HAP-1 (cell line): ENCODE measurements at regions not wholly inside any gene's neighbourhood (a gene's known extent, or its start where the extent isn't known, plus 50 kb on each side); places are given as distances from the start of the nearest gene placed in this dataset.

ENCODE experiments used
- DNase-seq, 2 experiments: peaks; one replicate each; pipeline ENCODE4 v3.0.0-alpha.2; 2016 to 2020; ENCODE audit warnings: low spot score in 2 of 2
- H3K27me3 ChIP-seq: fragments of 250-450 bp; sonication (Bioruptor Pico); 2 replicates; pipeline ENCODE4 v1.5.1; 2020; ENCODE audit warnings: low read depth, mild to moderate bottlenecking, moderate library complexity
- H3K36me3 ChIP-seq: fragments of 250-450 bp; sonication (Bioruptor Pico); replicated peaks from 2 replicates; pipeline ENCODE4 v1.5.1; 2020; ENCODE audit warnings: mild to moderate bottlenecking
- H3K4me1 ChIP-seq: fragments of 250-450 bp; sonication (Bioruptor Pico); 2 replicates; pipeline ENCODE4 v1.5.1; 2020; ENCODE audit warnings: mild to moderate bottlenecking
- H3K4me3 ChIP-seq: fragments of 250-450 bp; sonication (Bioruptor Pico); 2 replicates; pipeline ENCODE4 v1.5.1; 2020; ENCODE audit warnings: mild to moderate bottlenecking, moderate library complexity
- H3K9me3 ChIP-seq: fragments of 250-450 bp; sonication (Bioruptor Pico); 2 replicates; pipeline ENCODE4 v1.5.1; 2020; ENCODE audit warnings: mild to moderate bottlenecking, moderate library complexity
- in situ Hi-C: fragments of 300-500 bp; cut with MboI; formaldehyde crosslinking; loops from 3 replicates; pipeline ENCODE4 v1.14.3; 2020; ENCODE audit warnings: low sequenced_read_pairs, inconsistent platforms, mixed read lengths

- in situ Hi-C loops = loop anchor here (10.0 kb wide), 1 partner anchor 589 kb away; no protein-coding TSS in a partner anchor
- Histone ChIP-seq H3K9me3 (no peaks in the 10 kb centered on the region), H3K4me1 (no peaks in the 10 kb centered on the region), H3K4me3 (no peak overlapping the region), H3K36me3 (no peaks in the 10 kb centered on the region), H3K27me3 (no peaks in the 10 kb centered on the region)
- DNase-seq = no peak
These were observed 621.7 kb upstream of the NUDT12 start for GRCh38 chr5:104184264-104184663.

GRCh38 chr5:104178829-104179456 lies 616.4 kb upstream of the NUDT12 start:
- DNase-seq = peak; percentile 80 to 81
- peaks cover 23% of the 10 kb centered on the region for H3K4me1 ChIP-seq
- in situ Hi-C loops = loop anchor here (10.0 kb wide), 1 partner anchor 364 kb away; no protein-coding TSS in a partner anchor
- no peaks in the 10 kb centered on the region for H3K27me3 ChIP-seq
- no peaks in the 10 kb centered on the region for H3K9me3 ChIP-seq
- H3K36me3 ChIP-seq = no peaks in the 10 kb centered on the region
- no peak overlapping the region for H3K4me3 ChIP-seq

GRCh38 chr5:104178066-104178465 lies 615.5 kb upstream of the NUDT12 start:
- peaks cover 23% of the 10 kb centered on the region for H3K4me1 ChIP-seq
- in situ Hi-C loops = loop anchor here (10.0 kb wide), 1 partner anchor 363 kb away; no protein-coding TSS in a partner anchor
- H3K4me3 ChIP-seq = no peak overlapping the region
- H3K9me3 ChIP-seq = no peaks in the 10 kb centered on the region
- no peaks in the 10 kb centered on the region for H3K36me3 ChIP-seq
- no peaks in the 10 kb centered on the region for H3K27me3 ChIP-seq
- DNase-seq = no peak

GRCh38 chr5:104177651-104178050 lies 615.1 kb upstream of the NUDT12 start:
- no peaks in the 10 kb centered on the region for H3K9me3 ChIP-seq
- H3K4me3 ChIP-seq = no peak overlapping the region
- in situ Hi-C loops = loop anchor here (10.0 kb wide), 1 partner anchor 363 kb away; no protein-coding TSS in a partner anchor
- H3K27me3 ChIP-seq = no peaks in the 10 kb centered on the region
- peak; percentile 58 to 94 for DNase-seq
- H3K4me1 ChIP-seq = peaks cover 23% of the 10 kb centered on the region
- no peaks in the 10 kb centered on the region for H3K36me3 ChIP-seq

- no peaks in the 10 kb centered on the region for H3K36me3 ChIP-seq
- no peak overlapping the region for H3K4me3 ChIP-seq
- H3K27me3 ChIP-seq = no peaks in the 10 kb centered on the region
- peaks cover 13% of the 10 kb centered on the region for H3K4me1 ChIP-seq
- in situ Hi-C loops = loop anchor here (10.0 kb wide), 1 partner anchor 358 kb away; no protein-coding TSS in a partner anchor
- H3K9me3 ChIP-seq = no peaks in the 10 kb centered on the region
- no peak for DNase-seq
These were observed 610.4 kb upstream of the NUDT12 start for GRCh38 chr5:104172976-104173375.

GRCh38 chr5:104171958-104172690 lies 609.5 kb upstream of the NUDT12 start:
- H3K27me3 ChIP-seq = no peaks in the 10 kb centered on the region
- peaks cover 6% of the 10 kb centered on the region for H3K4me1 ChIP-seq
- H3K36me3 ChIP-seq = no peaks in the 10 kb centered on the region
- H3K4me3 ChIP-seq = no peak overlapping the region
- no peak for DNase-seq
- H3K9me3 ChIP-seq = no peaks in the 10 kb centered on the region
- in situ Hi-C loops = loop anchor here (10.0 kb wide), 1 partner anchor 357 kb away; no protein-coding TSS in a partner anchor

GRCh38 chr5:104170926-104171325 lies 608.3 kb upstream of the NUDT12 start:
- no peak overlapping the region for H3K4me3 ChIP-seq
- H3K27me3 ChIP-seq = no peaks in the 10 kb centered on the region
- DNase-seq = no peak
- H3K4me1 ChIP-seq = no peaks in the 10 kb centered on the region
- in situ Hi-C loops = loop anchor here (10.0 kb wide), 1 partner anchor 356 kb away; no protein-coding TSS in a partner anchor
- H3K9me3 ChIP-seq = no peaks in the 10 kb centered on the region
- H3K36me3 ChIP-seq = no peaks in the 10 kb centered on the region

GRCh38 chr5:104146652-104147051 lies 584.1 kb upstream of the NUDT12 start:
- in situ Hi-C loops = no loop called here
- peaks cover 12% of the 10 kb centered on the region for H3K4me1 ChIP-seq
- H3K27me3 ChIP-seq = no peaks in the 10 kb centered on the region
- no peaks in the 10 kb centered on the region for H3K9me3 ChIP-seq
- no peak overlapping the region for H3K4me3 ChIP-seq
- no peaks in the 10 kb centered on the region for H3K36me3 ChIP-seq
- DNase-seq = peak in 1 of 2 experiments; percentile 36

GRCh38 chr5:104139840-104140239 lies 577.3 kb upstream of the NUDT12 start:
- no peak overlapping the region for H3K4me3 ChIP-seq
- in situ Hi-C loops = no loop called here

GRCh38 chr5:104130320-104130719 lies 567.7 kb upstream of the NUDT12 start:
- no peaks in the 10 kb centered on the region for H3K27me3 ChIP-seq
- H3K9me3 ChIP-seq = no peaks in the 10 kb centered on the region
- in situ Hi-C loops = no loop called here
- H3K4me1 ChIP-seq = no peaks in the 10 kb centered on the region
- no peak overlapping the region for H3K4me3 ChIP-seq
- H3K36me3 ChIP-seq = no peaks in the 10 kb centered on the region
- no peak for DNase-seq

More at GRCh38 chr5:104139840-104140239, 577.3 kb upstream of the NUDT12 start:
- H3K36me3 ChIP-seq = no peaks in the 10 kb centered on the region
- H3K27me3 ChIP-seq = no peaks in the 10 kb centered on the region
- DNase-seq = no peak
- H3K9me3 ChIP-seq = no peaks in the 10 kb centered on the region
- no peaks in the 10 kb centered on the region; the same call in 1 of the 2 replicates for H3K4me1 ChIP-seq

- Histone ChIP-seq H3K4me3 (no peak overlapping the region), H3K27me3 (no peaks in the 10 kb centered on the region), H3K4me1 (no peaks in the 10 kb centered on the region), H3K36me3 (no peaks in the 10 kb centered on the region), H3K9me3 (no peaks in the 10 kb centered on the region)
- DNase-seq = no peak
- in situ Hi-C loops = no loop called here
These were observed 565.8 kb upstream of the NUDT12 start for GRCh38 chr5:104128348-104128747.

- in situ Hi-C loops = no loop called here
- Histone ChIP-seq H3K36me3 (no peaks in the 10 kb centered on the region), H3K4me3 (no peak overlapping the region), H3K4me1 (no peaks in the 10 kb centered on the region), H3K9me3 (no peaks in the 10 kb centered on the region), H3K27me3 (no peaks in the 10 kb centered on the region)
- DNase-seq = no peak
These were observed 564.4 kb upstream of the NUDT12 start for GRCh38 chr5:104126980-104127379.

GRCh38 chr5:104119529-104119928 lies 556.9 kb upstream of the NUDT12 start:
- in situ Hi-C loops = no loop called here

GRCh38 chr5:104111632-104112031 lies 549.0 kb upstream of the NUDT12 start:
- Histone ChIP-seq H3K36me3 (no peaks in the 10 kb centered on the region), H3K4me3 (no peak overlapping the region), H3K27me3 (no peaks in the 10 kb centered on the region), H3K9me3 (no peaks in the 10 kb centered on the region), H3K4me1 (no peaks in the 10 kb centered on the region)
- DNase-seq = no peak
- in situ Hi-C loops = no loop called here

More at GRCh38 chr5:104119529-104119928, 556.9 kb upstream of the NUDT12 start:
- Histone ChIP-seq H3K9me3 (no peaks in the 10 kb centered on the region), H3K4me3 (no peak overlapping the region), H3K27me3 (peaks cover 3% of the 10 kb centered on the region; the same call in 1 of the 2 replicates), H3K4me1 (no peaks in the 10 kb centered on the region), H3K36me3 (no peaks in the 10 kb centered on the region)
- no peak for DNase-seq
